ENCODE measurements at regions not wholly inside any gene's neighbourhood (a gene's known extent, or its start where the extent isn't known, plus 50 kb on each side); places are given as distances from the start of the nearest gene placed in this dataset.

- H3K4me3 ChIP-seq (ENCODE audit: low read depth, low read length) = no peak overlapping the region
- DNase-seq (ENCODE audit: low read depth) = no peak
- TF ChIP-seq CTCF (IDR thresholded peaks at IDR 0.05; ENCODE audit: control insufficient read depth, extremely low read depth, insufficient read depth) = no peak
Measured at GRCh38 chr3:102299125-102299877, 135.5 kb upstream of the ZPLD1 start.

DNA sequence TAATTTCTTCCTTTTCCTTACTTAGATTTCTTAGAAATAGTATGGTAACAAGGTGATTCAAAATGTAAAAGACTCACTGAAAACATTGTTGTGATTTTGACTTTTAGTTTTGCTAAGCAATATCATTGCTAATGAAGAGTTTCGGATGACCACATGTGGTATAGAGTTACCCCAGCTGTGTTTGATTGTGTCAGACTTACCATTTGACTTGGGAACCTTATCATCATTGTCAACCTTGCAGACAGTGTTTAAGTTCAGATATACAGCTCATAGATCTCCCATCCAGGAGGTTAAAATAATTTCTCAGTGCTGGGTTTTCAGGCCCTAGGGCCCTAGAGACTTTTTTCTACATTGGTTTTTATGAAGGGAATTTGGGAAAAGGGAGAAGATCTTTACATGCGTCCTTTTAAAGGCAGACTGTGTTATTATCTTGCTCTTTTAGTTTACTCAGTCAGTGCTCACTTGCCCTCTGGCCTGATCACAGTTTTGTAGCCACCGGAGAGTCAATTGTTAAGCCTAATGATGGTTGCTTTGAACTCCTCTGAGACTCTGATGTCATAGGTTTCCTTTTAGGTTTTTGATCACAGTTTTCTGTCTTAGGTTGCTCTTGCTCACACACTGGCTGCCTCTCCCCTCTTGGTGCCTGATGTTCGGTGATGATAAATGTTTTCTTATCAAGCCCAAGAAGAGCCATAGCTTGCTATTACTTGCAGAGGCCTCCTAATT lies 133.5 kb upstream of the ZPLD1 start:
- no peak overlapping the region for H3K4me3 ChIP-seq (ENCODE audit: low read depth, low read length)
- no peak for TF ChIP-seq CTCF (IDR thresholded peaks at IDR 0.05; ENCODE audit: control insufficient read depth, extremely low read depth, insufficient read depth)
- no peak for DNase-seq (ENCODE audit: low read depth)

DNA sequence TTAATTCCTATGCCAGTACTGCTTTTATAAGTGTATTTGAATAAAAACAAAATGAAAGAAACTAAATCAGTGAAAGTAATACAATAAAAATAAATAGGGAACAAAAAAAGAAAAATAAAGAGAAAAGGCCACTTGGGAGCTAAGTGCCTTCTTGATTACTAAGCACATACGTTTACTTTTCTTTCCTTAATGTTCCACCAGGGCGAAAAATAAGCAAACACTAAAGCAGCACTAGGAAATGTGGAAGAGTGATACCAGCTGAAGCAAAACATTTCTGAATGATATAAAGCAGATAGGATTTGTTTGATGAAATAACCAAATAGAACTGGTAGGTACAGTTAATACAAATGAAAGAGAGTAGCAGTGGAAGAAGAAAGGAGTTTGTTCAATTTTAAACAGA lies 132.8 kb upstream of the ZPLD1 start:
- no peak for DNase-seq (ENCODE audit: low read depth)
- no peak for TF ChIP-seq CTCF (IDR thresholded peaks at IDR 0.05; ENCODE audit: control insufficient read depth, extremely low read depth, insufficient read depth)
- no peak overlapping the region for H3K4me3 ChIP-seq (ENCODE audit: low read depth, low read length)

- no peak for DNase-seq (ENCODE audit: low read depth)
Measured at GRCh38 chr3:102304550-102304949, 130.3 kb upstream of the ZPLD1 start.

DNA sequence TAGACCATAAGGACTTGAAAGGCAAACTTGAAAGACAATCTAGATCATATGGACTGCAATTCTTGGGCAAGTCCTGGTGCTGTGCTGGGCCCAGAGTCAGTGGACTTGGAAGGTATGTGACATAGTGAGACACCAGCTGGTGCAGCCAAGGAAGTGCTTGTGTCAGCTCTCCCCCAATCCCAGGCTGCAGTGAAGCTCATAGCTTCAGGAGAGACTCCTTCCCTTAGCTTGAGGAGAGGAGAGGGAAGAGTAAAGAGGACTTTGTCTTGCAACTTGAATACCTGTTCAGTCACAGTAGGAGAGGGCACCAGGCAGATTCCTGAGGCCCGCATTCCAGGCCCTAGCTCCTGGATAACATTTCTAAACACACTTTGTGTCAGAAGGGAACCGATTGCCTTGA lies 127.4 kb upstream of the ZPLD1 start:
- TF ChIP-seq CTCF (IDR thresholded peaks at IDR 0.05; ENCODE audit: control insufficient read depth, extremely low read depth, insufficient read depth) = no peak
- no peak for DNase-seq (ENCODE audit: low read depth)
- H3K4me3 ChIP-seq (ENCODE audit: low read depth, low read length) = no peak overlapping the region

More at GRCh38 chr3:102304550-102304949, 130.3 kb upstream of the ZPLD1 start:
- H3K4me3 ChIP-seq (ENCODE audit: low read depth, low read length) = no peak overlapping the region
- no peak for TF ChIP-seq CTCF (IDR thresholded peaks at IDR 0.05; ENCODE audit: control insufficient read depth, extremely low read depth, insufficient read depth)

DNA sequence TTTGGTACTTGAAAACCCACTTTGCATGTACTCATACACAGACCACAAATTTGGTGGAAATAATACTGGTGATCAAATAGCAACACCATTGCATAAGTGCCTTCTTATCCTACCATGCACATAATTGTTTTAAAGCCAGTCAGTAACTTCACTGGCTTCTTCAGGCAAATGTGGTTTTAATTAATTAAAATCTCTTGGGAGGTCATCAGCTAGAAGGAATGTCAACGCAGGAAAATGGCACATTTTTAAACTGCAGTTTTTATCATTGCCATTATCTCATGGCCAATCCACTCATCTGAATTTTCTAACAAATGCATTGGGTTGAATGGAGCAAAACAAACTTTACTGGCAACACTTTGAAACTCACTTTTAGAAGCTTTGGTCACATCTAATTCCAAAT lies 105.7 kb upstream of the ZPLD1 start:
- H3K4me3 ChIP-seq (ENCODE audit: low read depth, low read length) = no peak overlapping the region
- no peak for TF ChIP-seq CTCF (IDR thresholded peaks at IDR 0.05; ENCODE audit: control insufficient read depth, extremely low read depth, insufficient read depth)
- no peak for DNase-seq (ENCODE audit: low read depth)
